ENCODE measurements at regions not wholly inside any gene's neighbourhood (a gene's known extent, or its start where the extent isn't known, plus 50 kb on each side); places are given as distances from the start of the nearest gene placed in this dataset.

DNA sequence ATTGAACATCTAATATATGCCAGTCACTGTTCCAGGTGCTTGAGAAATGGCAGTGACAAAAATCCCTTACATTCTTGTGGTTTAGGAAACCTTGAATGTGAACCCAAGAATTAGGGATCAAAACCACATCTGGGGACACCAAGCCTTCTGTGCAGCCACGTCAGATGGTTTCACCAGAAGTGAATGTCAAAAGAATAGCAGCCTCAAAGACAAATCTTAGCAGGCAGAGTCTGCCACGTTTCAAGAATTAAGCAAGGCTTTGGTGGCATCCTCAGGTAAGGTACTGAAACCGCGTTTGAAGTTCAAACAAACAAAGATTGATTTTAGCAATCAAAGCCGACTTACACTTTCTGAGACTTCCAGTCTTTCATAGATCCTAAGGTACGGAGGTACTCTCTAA, 225.5 kb upstream of the GNAI1 start:
- Histone ChIP-seq H3K36me3 (no peaks in the 10 kb centered on the region), H3K9ac (ENCODE audit: low read depth in 2 of 2, low read length in 2 of 2) (no peak overlapping the region), H3K27me3 (no peaks in the 10 kb centered on the region), H3K27ac (no peak overlapping the region), H3K4me1 (no peaks in the 10 kb centered on the region), H3K9me3 (no peaks in the 10 kb centered on the region), H3K4me3 (no peak overlapping the region)
- DNase-seq = no peak
- intact Hi-C loops (cut with DNase I) = no loop called here
- TF ChIP-seq, protein P1, sequence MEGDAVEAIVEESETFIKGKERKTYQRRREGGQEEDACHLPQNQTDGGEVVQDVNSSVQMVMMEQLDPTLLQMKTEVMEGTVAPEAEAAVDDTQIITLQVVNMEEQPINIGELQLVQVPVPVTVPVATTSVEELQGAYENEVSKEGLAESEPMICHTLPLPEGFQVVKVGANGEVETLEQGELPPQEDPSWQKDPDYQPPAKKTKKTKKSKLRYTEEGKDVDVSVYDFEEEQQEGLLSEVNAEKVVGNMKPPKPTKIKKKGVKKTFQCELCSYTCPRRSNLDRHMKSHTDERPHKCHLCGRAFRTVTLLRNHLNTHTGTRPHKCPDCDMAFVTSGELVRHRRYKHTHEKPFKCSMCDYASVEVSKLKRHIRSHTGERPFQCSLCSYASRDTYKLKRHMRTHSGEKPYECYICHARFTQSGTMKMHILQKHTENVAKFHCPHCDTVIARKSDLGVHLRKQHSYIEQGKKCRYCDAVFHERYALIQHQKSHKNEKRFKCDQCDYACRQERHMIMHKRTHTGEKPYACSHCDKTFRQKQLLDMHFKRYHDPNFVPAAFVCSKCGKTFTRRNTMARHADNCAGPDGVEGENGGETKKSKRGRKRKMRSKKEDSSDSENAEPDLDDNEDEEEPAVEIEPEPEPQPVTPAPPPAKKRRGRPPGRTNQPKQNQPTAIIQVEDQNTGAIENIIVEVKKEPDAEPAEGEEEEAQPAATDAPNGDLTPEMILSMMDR (IDR thresholded peaks at IDR 0.05) = no peak

DNA sequence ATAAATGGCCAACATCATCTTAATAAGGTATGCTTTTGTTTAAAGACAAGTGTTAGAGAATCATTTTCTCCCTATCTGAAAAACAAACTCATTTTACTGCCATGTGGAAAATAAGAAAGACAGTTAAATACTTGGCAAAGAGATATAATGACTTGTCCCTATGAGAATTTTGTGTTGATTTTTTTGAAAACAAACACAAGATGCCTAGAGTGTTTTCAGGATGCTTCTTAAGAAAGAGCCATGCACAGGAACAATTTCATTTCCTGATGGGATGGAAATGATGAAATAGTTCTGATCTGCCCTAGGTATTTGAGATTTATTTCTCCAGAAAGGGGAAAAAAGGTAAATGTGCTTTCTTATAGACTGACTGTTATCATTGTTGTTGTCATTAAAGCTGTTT, 237.5 kb upstream of the GNAI1 start:
- TF ChIP-seq, protein P1 (IDR thresholded peaks at IDR 0.05) = no peak
- Histone ChIP-seq H3K27me3 (no peaks in the 10 kb centered on the region), H3K4me1 (no peaks in the 10 kb centered on the region), H3K4me3 (no peak overlapping the region), H3K9me3 (no peaks in the 10 kb centered on the region), H3K36me3 (no peaks in the 10 kb centered on the region), H3K9ac (ENCODE audit: low read depth in 2 of 2, low read length in 2 of 2) (no peak overlapping the region), H3K27ac (no peak overlapping the region)
- intact Hi-C loops (cut with DNase I) = no loop called here
- DNase-seq = no peak

GRCh38 chr7:79893991-79894390, 240.6 kb upstream of the GNAI1 start:
- Histone ChIP-seq H3K9ac (ENCODE audit: low read depth in 2 of 2, low read length in 2 of 2) (no peak overlapping the region), H3K27ac (no peak overlapping the region), H3K36me3 (no peaks in the 10 kb centered on the region), H3K27me3 (no peaks in the 10 kb centered on the region), H3K4me3 (no peak overlapping the region), H3K9me3 (no peaks in the 10 kb centered on the region), H3K4me1 (no peaks in the 10 kb centered on the region)
- TF ChIP-seq, protein P1 (IDR thresholded peaks at IDR 0.05) = no peak
- intact Hi-C loops (cut with DNase I) = no loop called here
- DNase-seq = no peak

- intact Hi-C loops (cut with DNase I) = no loop called here
- H3K27me3 ChIP-seq = no peaks in the 10 kb centered on the region
- no peaks in the 10 kb centered on the region for H3K9me3 ChIP-seq
- no peak for DNase-seq
- no peak overlapping the region for H3K27ac ChIP-seq
- TF ChIP-seq, protein P1 (IDR thresholded peaks at IDR 0.05) = no peak
- H3K4me1 ChIP-seq = no peaks in the 10 kb centered on the region
- H3K36me3 ChIP-seq = no peaks in the 10 kb centered on the region
- H3K9ac ChIP-seq (ENCODE audit: low read depth in 2 of 2, low read length in 2 of 2) = no peak overlapping the region
- H3K4me3 ChIP-seq = no peak overlapping the region
Measured at GRCh38 chr7:79882922-79883321, 251.7 kb upstream of the GNAI1 start.

DNA sequence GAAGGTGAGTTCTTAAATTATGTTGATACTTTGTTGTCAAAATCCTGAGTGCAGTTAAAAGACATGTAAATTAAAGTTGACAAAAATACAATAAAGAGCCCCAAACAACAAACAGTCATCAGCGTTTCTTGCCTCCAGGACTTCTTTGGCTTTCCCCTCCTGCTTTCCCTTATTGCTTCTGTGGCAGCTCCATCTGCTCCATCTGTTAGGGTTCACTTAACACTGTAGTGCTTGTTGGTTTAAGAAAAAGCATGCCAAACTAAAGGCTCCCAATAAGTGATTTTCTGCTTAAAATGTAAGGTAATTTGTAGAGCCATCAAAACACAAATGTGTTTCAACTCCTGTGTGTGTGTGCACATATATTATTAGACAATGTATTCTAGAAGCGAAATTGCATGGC, 254.3 kb upstream of the GNAI1 start:
- H3K27ac ChIP-seq = no peak overlapping the region
- intact Hi-C loops (cut with DNase I) = no loop called here
- no peaks in the 10 kb centered on the region for H3K27me3 ChIP-seq
- H3K36me3 ChIP-seq = no peaks in the 10 kb centered on the region
- TF ChIP-seq, protein P1 (IDR thresholded peaks at IDR 0.05) = no peak
- no peak for DNase-seq
- no peaks in the 10 kb centered on the region for H3K9me3 ChIP-seq
- no peak overlapping the region for H3K9ac ChIP-seq (ENCODE audit: low read depth in 2 of 2, low read length in 2 of 2)
- no peak overlapping the region for H3K4me3 ChIP-seq
- no peaks in the 10 kb centered on the region for H3K4me1 ChIP-seq

All from colonic mucosa (tissue), 4 donors.